ENCODE measurements at regions not wholly inside any gene's neighbourhood (a gene's known extent, or its start where the extent isn't known, plus 50 kb on each side); places are given as distances from the start of the nearest gene placed in this dataset.

DNA sequence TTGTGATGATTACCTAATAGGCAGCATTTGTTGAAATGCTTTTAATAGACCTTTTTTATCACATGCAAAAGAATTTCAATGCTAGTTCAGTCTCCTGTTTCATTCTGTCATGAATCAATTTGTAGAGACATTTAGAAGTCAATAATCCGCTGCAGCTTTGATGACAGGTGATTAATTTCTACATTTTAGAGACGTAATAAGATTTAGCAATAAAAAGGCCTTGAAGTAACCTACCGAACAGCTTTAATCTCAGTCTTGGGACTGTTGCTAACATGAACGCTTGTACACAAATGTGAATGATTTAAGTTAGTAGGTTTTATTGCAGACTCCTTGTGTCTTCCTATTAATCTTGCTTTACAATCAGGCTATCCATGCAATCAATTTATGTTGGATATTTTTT, 186.5 kb downstream of the MZT1 start:
- no peaks in the 10 kb centered on the region for H3K9me3 ChIP-seq
- no peak overlapping the region for H3K4me3 ChIP-seq
- intact Hi-C loops (cut with DNase I), result no loop called here
- no peaks in the 10 kb centered on the region for H3K4me1 ChIP-seq
- no peak overlapping the region for H3K27ac ChIP-seq
- no peak for DNase-seq (ENCODE audit: low spot score in 2 of 2)
- TF ChIP-seq, protein P1, sequence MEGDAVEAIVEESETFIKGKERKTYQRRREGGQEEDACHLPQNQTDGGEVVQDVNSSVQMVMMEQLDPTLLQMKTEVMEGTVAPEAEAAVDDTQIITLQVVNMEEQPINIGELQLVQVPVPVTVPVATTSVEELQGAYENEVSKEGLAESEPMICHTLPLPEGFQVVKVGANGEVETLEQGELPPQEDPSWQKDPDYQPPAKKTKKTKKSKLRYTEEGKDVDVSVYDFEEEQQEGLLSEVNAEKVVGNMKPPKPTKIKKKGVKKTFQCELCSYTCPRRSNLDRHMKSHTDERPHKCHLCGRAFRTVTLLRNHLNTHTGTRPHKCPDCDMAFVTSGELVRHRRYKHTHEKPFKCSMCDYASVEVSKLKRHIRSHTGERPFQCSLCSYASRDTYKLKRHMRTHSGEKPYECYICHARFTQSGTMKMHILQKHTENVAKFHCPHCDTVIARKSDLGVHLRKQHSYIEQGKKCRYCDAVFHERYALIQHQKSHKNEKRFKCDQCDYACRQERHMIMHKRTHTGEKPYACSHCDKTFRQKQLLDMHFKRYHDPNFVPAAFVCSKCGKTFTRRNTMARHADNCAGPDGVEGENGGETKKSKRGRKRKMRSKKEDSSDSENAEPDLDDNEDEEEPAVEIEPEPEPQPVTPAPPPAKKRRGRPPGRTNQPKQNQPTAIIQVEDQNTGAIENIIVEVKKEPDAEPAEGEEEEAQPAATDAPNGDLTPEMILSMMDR (IDR thresholded peaks at IDR 0.05), result no peak
- no peaks in the 10 kb centered on the region for H3K27me3 ChIP-seq
- H3K36me3 ChIP-seq, result no peaks in the 10 kb centered on the region

DNA sequence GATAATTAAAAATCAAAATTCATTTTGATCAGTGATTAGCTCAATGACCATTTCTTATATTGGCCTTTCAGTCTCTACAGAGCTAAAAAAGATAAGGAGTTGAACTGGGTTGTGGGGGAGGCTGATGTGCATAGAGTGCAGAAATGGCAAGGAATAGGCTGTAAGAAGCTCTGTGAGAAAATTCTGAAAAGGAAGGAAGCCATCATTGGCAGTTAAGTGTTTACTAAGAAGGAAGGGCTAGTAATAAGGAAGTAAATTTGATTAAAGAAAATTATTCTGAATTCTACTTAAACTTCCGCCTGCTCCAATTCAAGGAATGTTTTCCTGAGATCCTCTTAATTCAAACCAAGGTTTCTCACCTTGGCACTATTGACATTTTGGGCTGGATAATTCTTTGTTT, 187.5 kb downstream of the MZT1 start:
- H3K9me3 ChIP-seq, result no peaks in the 10 kb centered on the region
- TF ChIP-seq, protein P1 (IDR thresholded peaks at IDR 0.05), result no peak
- no peak for DNase-seq (ENCODE audit: low spot score in 2 of 2)
- H3K27ac ChIP-seq, result no peak overlapping the region
- intact Hi-C loops (cut with DNase I), result no loop called here
- H3K27me3 ChIP-seq, result no peaks in the 10 kb centered on the region
- H3K4me3 ChIP-seq, result no peak overlapping the region
- no peaks in the 10 kb centered on the region for H3K36me3 ChIP-seq
- no peaks in the 10 kb centered on the region for H3K4me1 ChIP-seq

DNA sequence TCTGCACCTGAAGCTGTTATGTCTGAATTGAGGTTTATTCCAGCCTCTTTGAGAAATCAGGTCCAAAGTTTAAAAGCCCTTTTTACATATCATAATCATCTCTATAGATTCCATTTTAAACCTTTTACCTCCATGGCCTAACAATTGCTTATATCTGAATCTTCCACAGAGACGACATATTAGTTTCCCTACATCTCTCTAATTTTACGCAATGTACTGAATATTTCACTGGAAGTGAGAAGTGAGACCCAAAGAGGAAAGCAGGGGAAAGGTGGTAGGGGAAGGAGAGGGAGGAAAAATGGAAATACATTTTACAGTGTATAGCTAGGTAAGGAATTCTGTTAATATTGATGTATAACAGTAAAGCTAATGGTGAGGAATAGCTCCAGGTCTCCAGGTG, 189.6 kb downstream of the MZT1 start:
- no peaks in the 10 kb centered on the region for H3K4me1 ChIP-seq
- TF ChIP-seq, protein P1 (IDR thresholded peaks at IDR 0.05), result no peak
- no peak overlapping the region for H3K27ac ChIP-seq
- no peaks in the 10 kb centered on the region for H3K9me3 ChIP-seq
- no peak for DNase-seq (ENCODE audit: low spot score in 2 of 2)
- no peak overlapping the region for H3K4me3 ChIP-seq
- intact Hi-C loops (cut with DNase I), result no loop called here
- no peaks in the 10 kb centered on the region for H3K36me3 ChIP-seq
- no peaks in the 10 kb centered on the region for H3K27me3 ChIP-seq

DNA sequence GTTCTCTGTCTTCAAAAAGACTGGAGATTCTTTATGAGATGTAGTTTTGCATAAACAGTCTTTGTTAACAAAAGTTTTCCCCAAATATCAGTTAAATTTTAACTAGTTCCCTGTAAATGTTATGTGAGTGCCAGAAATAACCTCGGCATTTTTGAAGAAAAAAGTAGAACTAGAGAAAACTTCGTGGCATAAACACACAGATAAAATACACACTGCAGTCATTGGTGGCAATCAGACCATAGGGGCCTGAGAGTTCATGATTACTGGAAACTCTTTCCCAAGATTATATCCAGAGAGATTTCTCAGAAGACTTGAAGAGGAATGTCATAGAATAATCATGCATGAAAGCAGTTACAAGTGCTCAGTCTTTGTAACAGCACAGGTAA, 190.0 kb downstream of the MZT1 start:
- Histone ChIP-seq H3K4me1 (no peaks in the 10 kb centered on the region), H3K36me3 (no peaks in the 10 kb centered on the region), H3K27me3 (no peaks in the 10 kb centered on the region), H3K27ac (no peak overlapping the region), H3K4me3 (no peak overlapping the region), H3K9me3 (no peaks in the 10 kb centered on the region)
- TF ChIP-seq, protein P1 (IDR thresholded peaks at IDR 0.05), result no peak
- DNase-seq (ENCODE audit: low spot score in 2 of 2), result no peak
- intact Hi-C loops (cut with DNase I), result no loop called here

DNA sequence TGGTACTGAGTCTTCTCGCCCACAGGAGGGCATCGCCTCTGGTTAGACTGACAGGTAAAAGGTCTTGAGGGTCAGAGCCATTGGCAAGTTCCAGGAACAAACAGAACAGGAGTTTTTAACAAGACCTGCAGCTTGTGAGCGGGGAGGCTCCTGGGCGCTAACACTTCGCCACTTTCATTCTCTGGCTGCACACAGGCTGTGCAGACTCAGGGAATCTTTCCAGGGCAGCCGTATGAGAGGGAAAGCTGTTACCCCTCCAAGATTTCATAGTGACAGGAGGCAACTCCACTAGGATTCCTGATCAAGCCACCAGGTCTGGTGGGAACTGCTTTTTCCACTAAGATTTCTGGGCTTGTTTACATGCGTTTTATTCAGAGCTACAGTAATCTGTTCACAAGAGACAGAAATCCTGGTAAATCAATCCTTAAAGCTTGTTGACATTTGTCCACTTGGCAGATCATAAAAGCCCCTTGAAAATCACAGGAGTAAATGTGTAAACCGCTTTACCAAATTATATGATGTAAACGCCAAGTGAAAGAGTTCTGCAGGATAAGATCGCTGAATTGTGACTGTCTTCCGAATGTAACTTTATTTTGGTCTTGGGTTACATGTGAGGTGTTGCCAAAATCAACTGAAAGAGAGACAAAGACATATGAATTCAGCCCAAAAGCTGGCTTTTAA, 190.6 kb downstream of the MZT1 start:
- H3K36me3 ChIP-seq, result no peaks in the 10 kb centered on the region
- H3K4me1 ChIP-seq, result no peaks in the 10 kb centered on the region
- TF ChIP-seq, protein P1 (IDR thresholded peaks at IDR 0.05), result no peak
- H3K27me3 ChIP-seq, result no peaks in the 10 kb centered on the region
- intact Hi-C loops (cut with DNase I), result no loop called here
- DNase-seq (ENCODE audit: low spot score in 2 of 2), result no peak
- H3K9me3 ChIP-seq, result no peaks in the 10 kb centered on the region
- no peak overlapping the region for H3K27ac ChIP-seq
- H3K4me3 ChIP-seq, result no peak overlapping the region
